GM18909 (cell line): ENCODE measurements at regions not wholly inside any gene's neighbourhood (a gene's known extent, or its start where the extent isn't known, plus 50 kb on each side); places are given as distances from the start of the nearest gene placed in this dataset.
"Not testable (repeated sequence)": the region's sequence is repeated elsewhere in the genome, so short reads cannot be mapped to it uniquely, and the experiment has no call there.

Experiments used
- ATAC-seq: cut with Tn5 transposase; IDR thresholded peaks from one replicate; pipeline ENCODE4 v1.9.1; 2021; ENCODE audit warnings: mild to moderate bottlenecking; ENCODE audit not compliant: unreplicated experiment, poor library complexity

DNA sequence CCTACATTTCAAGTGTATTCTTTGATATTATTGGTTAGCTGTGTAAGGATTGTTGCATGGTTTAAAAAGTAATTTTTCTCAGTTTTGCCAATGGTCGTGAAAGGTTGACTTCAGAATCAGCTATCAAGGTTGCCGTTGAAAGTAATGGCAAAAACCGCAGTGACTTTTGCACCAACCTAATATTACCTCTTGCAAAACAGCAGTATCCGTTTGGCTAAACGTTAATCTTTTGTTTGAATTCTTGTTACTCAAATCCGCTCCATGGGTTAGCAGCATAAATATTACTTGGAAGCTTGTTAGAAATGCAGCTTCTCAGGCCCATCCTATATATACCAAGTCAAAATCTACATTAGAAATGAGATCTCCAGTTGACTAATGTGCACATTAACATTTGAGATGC lies 141.6 kb upstream of the PRSS12 start:
- not testable (repeated sequence) for ATAC-seq

DNA sequence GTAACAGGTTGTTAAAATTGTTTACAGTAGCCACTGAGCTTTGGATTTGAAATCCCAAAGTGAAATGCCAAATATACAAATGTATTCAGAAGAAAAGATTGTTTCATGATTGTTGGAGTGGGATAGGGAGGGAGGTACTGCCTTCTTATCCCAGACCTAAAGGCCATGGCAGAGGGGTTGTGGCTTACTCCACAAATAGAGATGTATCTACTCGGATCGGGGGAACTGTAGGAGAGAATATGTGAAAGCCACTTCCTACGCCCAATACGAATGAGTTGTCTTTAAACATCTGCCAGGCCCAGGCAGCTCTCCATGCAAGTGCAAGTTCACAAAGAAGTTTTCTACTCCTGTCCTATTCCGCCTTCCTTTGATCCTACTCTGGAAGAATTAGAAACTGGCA lies 150.2 kb upstream of the PRSS12 start:
- ATAC-seq: not testable (repeated sequence)

DNA sequence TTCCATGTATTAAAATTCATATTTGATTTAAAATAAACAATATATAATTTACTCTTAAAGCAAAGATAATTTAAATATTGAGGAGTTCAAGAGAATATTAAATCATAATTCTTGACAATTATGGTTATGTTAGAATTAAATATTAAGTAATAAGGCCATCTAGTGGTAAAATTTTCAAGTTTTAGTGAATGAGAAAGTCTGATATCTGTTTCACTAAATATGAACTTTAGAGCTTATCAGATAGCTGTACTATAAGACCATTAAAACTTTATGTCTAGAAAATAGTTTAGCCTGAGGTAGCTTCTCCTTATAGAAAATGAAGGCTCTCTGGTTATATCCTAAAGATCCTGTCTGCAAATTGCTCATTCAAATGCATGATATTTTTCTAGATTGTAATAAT lies 152.1 kb upstream of the PRSS12 start:
- ATAC-seq: not testable (repeated sequence)

- ATAC-seq: not testable (repeated sequence)
Observed at GRCh38 chr4:118505491-118505890, 152.7 kb upstream of the PRSS12 start.

GRCh38 chr4:118512870-118513269 lies 160.1 kb upstream of the PRSS12 start:
- not testable (repeated sequence) for ATAC-seq

GRCh38 chr4:118514332-118514731 lies 161.5 kb upstream of the PRSS12 start:
- ATAC-seq: not testable (repeated sequence)

- ATAC-seq: not testable (repeated sequence)
Observed at GRCh38 chr4:118516107-118516506, 163.3 kb upstream of the PRSS12 start.

GRCh38 chr4:118530107-118530506 lies 155.1 kb upstream of the METTL14 start:
- not testable (repeated sequence) for ATAC-seq

DNA sequence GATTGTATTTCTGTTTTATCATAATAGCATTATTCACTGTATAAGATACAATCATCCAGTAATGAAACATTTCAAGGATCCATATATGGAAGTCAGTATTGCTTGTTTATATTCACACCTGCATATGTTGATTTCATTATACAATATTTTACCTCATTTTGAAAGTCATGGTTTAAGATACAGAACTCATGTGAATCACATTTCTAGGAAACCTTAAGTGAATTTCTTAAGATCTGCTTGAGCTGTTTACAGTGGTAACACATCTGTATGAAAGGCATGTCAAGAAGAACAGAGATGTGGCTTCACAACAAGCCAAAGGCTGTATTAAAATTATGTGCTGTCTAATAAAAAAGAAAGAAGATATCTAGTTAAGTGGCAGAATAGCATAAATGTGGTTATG lies 153.2 kb upstream of the METTL14 start:
- not testable (repeated sequence) for ATAC-seq

GRCh38 chr4:118535788-118536187 lies 149.4 kb upstream of the METTL14 start:
- not testable (repeated sequence) for ATAC-seq

DNA sequence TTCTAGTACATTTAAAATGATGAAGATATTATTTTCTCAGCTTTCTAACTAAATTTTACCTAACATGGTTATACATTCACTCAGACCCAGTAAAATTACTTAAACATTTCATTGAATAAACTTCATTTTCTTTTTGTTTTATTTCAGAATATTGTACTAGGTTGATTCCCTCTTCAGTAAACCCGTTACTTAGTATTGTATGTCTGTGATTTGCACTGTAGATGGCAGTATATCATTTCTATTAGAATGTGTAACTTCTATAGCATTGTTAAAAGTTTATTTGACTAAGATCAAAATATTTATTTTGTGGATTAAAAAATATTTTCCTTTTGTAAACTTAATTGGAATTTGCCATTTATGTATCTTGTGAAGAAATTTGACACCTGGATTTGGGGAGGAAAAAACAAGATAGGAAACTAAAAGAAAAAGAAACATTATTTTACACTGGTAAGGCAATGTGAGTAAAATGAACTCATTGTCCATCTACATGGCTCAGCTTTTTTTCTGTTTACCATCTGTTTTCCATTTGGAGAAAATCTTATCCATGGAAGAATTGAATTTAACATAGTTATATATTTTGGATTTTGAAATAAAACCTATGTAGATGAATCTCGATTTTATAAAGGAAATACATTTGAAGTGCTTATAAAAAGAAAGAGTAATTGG lies 145.6 kb upstream of the METTL14 start:
- peak; percentile 66 for ATAC-seq

DNA sequence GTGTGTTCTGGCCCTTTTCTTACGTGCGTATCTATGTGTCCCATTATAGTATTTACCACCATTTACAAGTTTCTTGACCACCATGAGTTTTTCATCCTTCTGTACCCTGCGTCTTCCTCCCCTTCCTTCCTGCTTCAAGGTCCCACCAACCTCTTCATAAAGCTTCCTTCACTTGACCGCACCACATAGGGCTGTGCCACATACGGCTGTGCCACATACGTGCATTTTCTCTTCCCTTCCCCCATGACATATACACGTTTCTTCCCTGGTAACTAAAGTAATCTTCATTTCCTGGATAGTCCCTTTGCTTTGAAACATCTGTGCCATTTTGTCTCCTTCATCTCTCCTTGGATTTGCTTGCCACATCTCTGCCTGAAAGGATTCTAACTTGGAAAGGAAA lies 128.6 kb upstream of the METTL14 start:
- not testable (repeated sequence) for ATAC-seq

GRCh38 chr4:118557298-118557851 lies 127.8 kb upstream of the METTL14 start:
- no peak for ATAC-seq

DNA sequence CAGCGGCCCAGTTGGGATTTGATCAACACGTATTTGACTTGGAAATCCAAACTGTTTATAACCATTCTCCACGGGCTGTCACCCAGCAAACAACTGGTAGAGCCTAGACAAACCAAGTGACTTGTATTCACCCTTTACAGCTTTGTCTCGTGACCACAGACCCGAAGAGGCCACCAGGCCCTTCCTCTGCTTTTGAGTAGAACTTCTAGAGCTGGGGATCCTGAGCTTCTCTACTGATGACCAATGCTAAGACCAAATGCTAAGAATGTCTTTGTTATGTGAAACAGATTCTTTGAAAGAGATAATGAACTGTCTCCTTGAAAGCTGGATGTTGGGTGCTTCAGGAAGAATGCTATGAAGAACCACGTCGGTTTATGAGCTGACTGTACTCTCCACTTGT lies 127.0 kb upstream of the METTL14 start:
- ATAC-seq: not testable (repeated sequence)

DNA sequence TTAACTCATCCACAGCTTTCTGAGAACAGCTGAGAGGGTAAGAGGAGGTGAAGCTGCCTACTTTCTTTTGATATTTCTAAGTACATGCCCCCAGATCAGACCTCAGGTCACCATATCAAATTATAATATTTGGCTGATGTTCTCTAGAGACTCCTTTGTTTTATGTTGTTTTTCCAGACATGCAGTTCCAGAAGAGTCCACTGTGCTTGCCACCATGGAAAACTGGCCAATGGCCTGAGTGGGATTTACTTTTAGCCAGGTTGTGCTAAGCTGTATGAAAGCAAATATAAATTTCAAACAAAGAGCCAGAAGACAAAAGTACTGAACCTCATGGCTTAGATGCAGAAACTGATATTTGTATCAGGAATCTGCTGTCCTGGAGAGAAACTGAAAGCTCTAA lies 123.6 kb upstream of the METTL14 start:
- not testable (repeated sequence) for ATAC-seq

DNA sequence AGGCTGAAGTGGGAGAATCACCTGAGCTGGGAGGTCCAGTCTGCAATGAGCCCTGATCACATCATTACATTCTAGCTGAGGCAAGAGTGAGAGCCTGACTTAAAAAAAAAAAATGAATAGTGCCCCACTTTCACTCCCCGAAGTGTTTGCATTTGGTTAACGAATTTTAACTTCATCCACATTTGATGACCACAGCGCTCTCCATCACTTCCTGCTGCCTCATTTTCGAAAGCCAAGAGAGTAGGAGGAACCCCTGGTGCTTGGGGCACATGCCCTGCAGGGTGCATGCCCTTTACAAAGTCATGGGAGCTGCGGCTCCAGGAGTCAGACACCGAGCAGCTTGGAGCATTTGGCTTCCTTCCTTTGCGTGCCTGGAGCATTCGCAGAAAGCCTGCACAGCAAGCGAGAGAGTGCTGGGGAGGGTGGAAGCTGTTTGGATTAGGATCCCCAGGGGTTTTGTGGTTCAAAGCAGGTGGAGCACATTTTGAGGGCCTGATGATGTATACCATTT lies 119.1 kb upstream of the METTL14 start:
- peak; percentile 85 for ATAC-seq

DNA sequence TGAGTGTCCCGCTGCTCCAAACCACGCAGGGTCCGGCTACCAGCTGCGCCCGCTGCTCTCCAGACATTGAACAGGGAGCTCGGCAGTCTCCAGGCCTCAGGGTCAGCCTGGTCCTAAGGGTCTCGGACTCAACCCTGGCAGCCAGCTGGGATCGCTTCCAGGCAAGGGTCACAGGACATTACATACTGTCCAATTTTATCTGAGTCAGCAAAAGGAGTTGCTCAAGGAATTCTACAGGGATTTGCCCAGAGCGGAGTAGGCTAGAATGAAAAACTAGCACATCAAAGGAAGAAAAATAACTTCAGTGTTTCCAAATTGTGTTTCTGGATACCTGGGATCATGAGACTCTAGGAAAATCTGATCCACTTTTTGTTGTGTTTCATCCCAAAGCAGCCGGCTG lies 112.2 kb upstream of the METTL14 start:
- not testable (repeated sequence) for ATAC-seq

DNA sequence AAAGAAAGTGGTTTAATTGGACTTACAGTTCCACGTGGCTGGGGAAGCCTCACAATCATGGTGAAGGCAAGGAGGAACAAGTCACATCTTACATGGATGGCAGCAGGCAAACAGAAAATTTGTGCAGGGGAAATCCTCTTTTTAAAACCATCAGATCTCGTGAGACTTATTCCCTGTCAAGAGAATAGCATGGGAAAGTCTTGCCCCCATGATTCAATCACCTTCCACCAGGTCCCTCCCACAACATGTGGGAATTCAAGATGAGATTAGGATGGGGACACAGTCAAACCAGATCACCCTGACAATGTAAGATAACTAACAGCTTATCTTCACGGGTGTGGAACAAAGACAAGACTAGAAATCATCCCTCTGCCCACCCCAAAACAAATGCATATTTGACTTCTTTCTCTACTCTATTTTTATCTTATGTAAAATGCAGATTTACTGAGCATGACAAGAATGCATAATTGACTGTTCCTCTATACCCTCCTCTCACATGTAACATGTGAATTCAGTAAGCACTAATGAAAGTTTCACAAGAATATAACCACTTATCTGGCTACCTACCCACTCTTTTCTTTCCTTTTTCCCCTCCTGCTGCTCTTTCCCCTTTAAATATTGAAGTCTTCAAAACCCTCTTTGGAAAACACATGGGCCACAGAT lies 110.8 kb upstream of the METTL14 start:
- ATAC-seq: not testable (repeated sequence)

GRCh38 chr4:118575057-118575456 lies 110.1 kb upstream of the METTL14 start:
- not testable (repeated sequence) for ATAC-seq

DNA sequence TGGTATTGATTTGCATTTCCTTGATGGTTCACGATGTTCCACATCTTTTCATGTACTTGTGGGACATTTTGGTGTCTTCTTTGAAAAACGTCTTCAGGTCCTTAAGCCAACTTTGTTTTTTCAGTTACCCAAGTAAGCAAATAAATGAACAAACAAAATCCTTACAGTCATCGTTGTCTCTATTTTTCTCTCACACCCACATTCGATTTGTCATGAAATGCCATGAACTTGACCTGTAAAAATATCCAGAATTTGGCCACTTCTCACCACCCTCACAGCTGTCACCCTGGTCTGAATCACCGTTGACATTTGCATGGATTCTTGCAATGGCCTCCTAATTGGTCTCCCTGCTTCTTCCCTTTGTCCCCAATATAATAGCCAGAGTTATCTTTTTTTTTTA lies 109.5 kb upstream of the METTL14 start:
- ATAC-seq: not testable (repeated sequence)

- not testable (repeated sequence) for ATAC-seq
Observed at GRCh38 chr4:118576709-118577219, 108.4 kb upstream of the METTL14 start.
